DMS79 treated with DMSO at 0.1 percent for 48 hours (cell line): ENCODE measurements at regions not wholly inside any gene's neighbourhood (a gene's known extent, or its start where the extent isn't known, plus 50 kb on each side); places are given as distances from the start of the nearest gene placed in this dataset.
"Not testable (repeated sequence)": the region's sequence is repeated elsewhere in the genome, so short reads cannot be mapped to it uniquely, and the experiment has no call there.

Source experiments
- DNase-seq: peaks from one replicate; lab custom pipeline; 2025; lab: John Stamatoyannopoulos, UW

- not testable (repeated sequence) for DNase-seq
Measured at GRCh38 chr5:62777081-62777480, 198.5 kb downstream of the LRRC70 start.

GRCh38 chr5:62776592-62776991 lies 198.0 kb downstream of the LRRC70 start:
- not testable (repeated sequence) for DNase-seq

- DNase-seq: no peak
Measured at GRCh38 chr5:62773460-62773859, 194.8 kb downstream of the LRRC70 start.

- DNase-seq: peak; percentile 31
Measured at GRCh38 chr5:62771341-62771740, 192.7 kb downstream of the LRRC70 start.

- DNase-seq: no peak
Measured at GRCh38 chr5:62767650-62768049, 189.0 kb downstream of the LRRC70 start.

- DNase-seq: no peak
Measured at GRCh38 chr5:62767077-62767476, 188.5 kb downstream of the LRRC70 start.

GRCh38 chr5:62762503-62762902 lies 183.9 kb downstream of the LRRC70 start:
- DNase-seq: no peak

- DNase-seq: not testable (repeated sequence)
Measured at GRCh38 chr5:62757686-62758085, 179.1 kb downstream of the LRRC70 start.

- DNase-seq: not testable (repeated sequence)
Measured at GRCh38 chr5:62752998-62753367, 174.4 kb downstream of the LRRC70 start.

GRCh38 chr5:62752056-62752997 lies 173.7 kb downstream of the LRRC70 start:
- DNase-seq: not testable (repeated sequence)

- DNase-seq: no peak
Measured at GRCh38 chr5:62742207-62742606, 163.6 kb downstream of the LRRC70 start.

- DNase-seq: no peak
Measured at GRCh38 chr5:62741761-62742160, 163.1 kb downstream of the LRRC70 start.

- no peak for DNase-seq
Measured at GRCh38 chr5:62737766-62738165, 159.1 kb downstream of the LRRC70 start.

- peak; percentile 4 for DNase-seq
Measured at GRCh38 chr5:62732677-62733121, 154.1 kb downstream of the LRRC70 start.

GRCh38 chr5:62731022-62731421 lies 152.4 kb downstream of the LRRC70 start:
- DNase-seq: no peak

GRCh38 chr5:62729675-62730074 lies 151.1 kb downstream of the LRRC70 start:
- DNase-seq: no peak

- DNase-seq: no peak
Measured at GRCh38 chr5:62727861-62728260, 149.2 kb downstream of the LRRC70 start.

GRCh38 chr5:62727184-62727583 lies 148.6 kb downstream of the LRRC70 start:
- no peak for DNase-seq

- DNase-seq: no peak
Measured at GRCh38 chr5:62722360-62722759, 143.7 kb downstream of the LRRC70 start.

- peak; percentile 21 for DNase-seq
Measured at GRCh38 chr5:62720031-62720441, 141.4 kb downstream of the LRRC70 start.

- no peak for DNase-seq
Measured at GRCh38 chr5:62719061-62719720, 140.6 kb downstream of the LRRC70 start.

- no peak for DNase-seq
Measured at GRCh38 chr5:62718324-62718723, 139.7 kb downstream of the LRRC70 start.

- no peak for DNase-seq
Measured at GRCh38 chr5:62717301-62717933, 138.8 kb downstream of the LRRC70 start.
